Ectodermal cell (in vitro differentiated cells): ENCODE measurements at regions not wholly inside any gene's neighbourhood (a gene's known extent, or its start where the extent isn't known, plus 50 kb on each side); places are given as distances from the start of the nearest gene placed in this dataset.
"Not testable (repeated sequence)": the region's sequence is repeated elsewhere in the genome, so short reads cannot be mapped to it uniquely, and the experiment has no call there.

ENCODE experiments used
- H3K27ac ChIP-seq: 2 replicates; pipeline ENCODE4 v1.7.0; 2013; ENCODE audit warnings: mild to moderate bottlenecking, low read depth, low read length; ENCODE audit not compliant: insufficient read depth, poor library complexity, severe bottlenecking
- H3K27me3 ChIP-seq: 2 replicates; pipeline ENCODE4 v1.7.0; 2013; ENCODE audit warnings: mild to moderate bottlenecking, low read length; ENCODE audit not compliant: insufficient read depth, control insufficient read depth, poor library complexity, severe bottlenecking
- H3K36me3 ChIP-seq: one replicate; pipeline ENCODE4 v1.7.0; 2013; ENCODE audit warnings: low read length; ENCODE audit not compliant: control insufficient read depth, insufficient read depth
- H3K4me1 ChIP-seq: one replicate; pipeline ENCODE4 v1.7.0; 2013; ENCODE audit warnings: low read length; ENCODE audit not compliant: control insufficient read depth, insufficient read depth
- H3K4me3 ChIP-seq: 2 replicates; pipeline ENCODE4 v1.7.0; 2013; ENCODE audit warnings: low read depth, low read length, control low read depth; ENCODE audit not compliant: insufficient read depth
- H3K9me3 ChIP-seq: 2 replicates; pipeline ENCODE4 v1.7.0; 2013; ENCODE audit warnings: mild to moderate bottlenecking, low read length, moderate library complexity; ENCODE audit not compliant: control insufficient read depth
- WGBS, 2 experiments: methylation state at CpG; one replicate each; pipeline ENCODE4 v1.1.7; 2013; ENCODE audit warnings: missing lambda C conversion rate in 2 of 2; 5-methylcytosine and 5-hydroxymethylcytosine counted together

DNA sequence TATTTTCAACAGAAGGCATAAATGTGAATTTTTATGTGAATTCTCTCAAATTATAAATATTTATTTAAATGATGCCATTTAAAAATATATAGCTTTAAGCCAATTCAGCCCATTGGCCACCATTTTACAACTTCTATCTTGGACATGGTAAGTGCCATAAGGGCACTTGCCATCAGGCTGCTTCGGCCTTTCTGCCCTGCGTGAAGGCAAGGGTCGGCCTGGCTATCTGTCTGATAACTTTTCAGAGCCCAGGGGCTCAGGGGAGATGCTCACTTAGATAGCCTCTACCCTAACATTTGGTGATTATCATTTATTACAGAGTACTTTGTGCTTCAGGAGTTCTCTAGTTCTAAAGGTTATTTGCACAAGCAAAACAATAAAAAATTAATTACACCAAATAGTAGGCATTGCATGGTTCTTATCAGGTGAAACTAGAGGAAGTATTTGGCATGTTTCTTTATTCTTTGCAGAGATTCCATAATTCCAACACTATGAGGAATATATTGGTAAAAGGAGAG is 62.4 kb upstream of the MBNL1 start:
- no peaks in the 10 kb centered on the region for H3K9me3 ChIP-seq
- no peak overlapping the region for H3K4me3 ChIP-seq
- no peaks in the 10 kb centered on the region for H3K27me3 ChIP-seq
- no peak overlapping the region for H3K27ac ChIP-seq
- no peaks in the 10 kb centered on the region for H3K36me3 ChIP-seq
- 91 to 92% methylated on average over 3 of the region's 3 CpGs for WGBS, 2 experiments
- H3K4me1 ChIP-seq, result no peaks in the 10 kb centered on the region

DNA sequence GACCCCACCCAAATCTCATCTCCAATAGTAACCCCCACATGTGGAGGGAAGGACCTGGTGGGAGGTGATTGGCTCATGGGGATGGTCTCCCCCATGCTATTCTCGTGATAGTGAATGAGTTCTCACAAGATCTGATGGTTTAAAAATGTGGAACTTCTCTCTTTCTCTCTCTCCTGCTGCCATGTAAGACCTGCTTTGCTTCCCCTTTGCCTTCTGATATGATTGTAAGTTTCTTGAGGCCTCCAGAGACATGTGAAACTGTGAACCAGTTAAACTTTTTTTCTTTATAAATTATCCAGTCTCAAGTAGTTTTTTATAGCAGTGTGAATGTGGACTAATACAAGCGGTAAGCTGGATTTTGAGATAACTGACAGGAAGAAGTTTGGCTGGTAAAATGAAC is 60.3 kb upstream of the MBNL1 start:
- Histone ChIP-seq H3K27me3 (no peaks in the 10 kb centered on the region), H3K36me3 (no peaks in the 10 kb centered on the region), H3K4me3 (no peak overlapping the region), H3K27ac (no peak overlapping the region), H3K4me1 (no peaks in the 10 kb centered on the region), H3K9me3 (no peaks in the 10 kb centered on the region)
- 81 to 92% methylated on average over 2 of the region's 2 CpGs for WGBS, 2 experiments

DNA sequence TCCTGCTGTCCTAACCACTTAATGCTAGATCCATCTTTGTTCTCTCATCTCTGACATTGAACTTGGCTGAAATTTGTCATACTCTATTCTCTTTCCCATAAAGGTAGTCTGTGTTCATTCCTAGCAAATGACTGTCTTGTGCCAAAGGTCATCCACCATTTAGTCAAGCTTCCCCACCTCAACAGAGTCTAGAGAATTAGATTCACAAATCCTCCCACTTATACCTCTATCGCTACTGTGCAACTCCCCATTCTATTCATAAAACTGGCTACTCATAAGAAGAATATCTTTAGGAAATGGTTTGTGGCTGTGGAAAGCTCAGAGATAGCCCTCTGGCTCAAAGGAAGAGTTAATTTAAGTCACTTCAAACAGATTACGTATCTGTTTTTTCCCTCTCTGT is 59.7 kb upstream of the MBNL1 start:
- Histone ChIP-seq H3K9me3 (no peaks in the 10 kb centered on the region), H3K27ac (no peak overlapping the region), H3K27me3 (no peaks in the 10 kb centered on the region), H3K36me3 (no peaks in the 10 kb centered on the region), H3K4me1 (no peaks in the 10 kb centered on the region), H3K4me3 (no peak overlapping the region)
- WGBS, 2 experiments, result 90% methylated on average over 1 of the region's 2 CpGs; no CpG with 5 or more reads in 1 of the 2 experiments

- no peaks in the 10 kb centered on the region for H3K4me1 ChIP-seq
- no peak overlapping the region for H3K27ac ChIP-seq
- no peaks in the 10 kb centered on the region for H3K36me3 ChIP-seq
- no peaks in the 10 kb centered on the region for H3K27me3 ChIP-seq
- WGBS, 2 experiments, result 90 to 95% methylated on average over 4 to 5 of the region's 5 CpGs
- no peak overlapping the region for H3K4me3 ChIP-seq
- H3K9me3 ChIP-seq, result no peaks in the 10 kb centered on the region
Measured at GRCh38 chr3:152209776-152210175, 59.0 kb upstream of the MBNL1 start.

- Histone ChIP-seq H3K27me3 (no peaks in the 10 kb centered on the region), H3K4me3 (no peak overlapping the region), H3K27ac (no peak overlapping the region), H3K9me3 (no peaks in the 10 kb centered on the region), H3K4me1 (no peaks in the 10 kb centered on the region), H3K36me3 (no peaks in the 10 kb centered on the region)
- 92 to 94% methylated on average over 2 of the region's 2 CpGs for WGBS, 2 experiments
Measured at GRCh38 chr3:152210697-152211096, 58.0 kb upstream of the MBNL1 start.

DNA sequence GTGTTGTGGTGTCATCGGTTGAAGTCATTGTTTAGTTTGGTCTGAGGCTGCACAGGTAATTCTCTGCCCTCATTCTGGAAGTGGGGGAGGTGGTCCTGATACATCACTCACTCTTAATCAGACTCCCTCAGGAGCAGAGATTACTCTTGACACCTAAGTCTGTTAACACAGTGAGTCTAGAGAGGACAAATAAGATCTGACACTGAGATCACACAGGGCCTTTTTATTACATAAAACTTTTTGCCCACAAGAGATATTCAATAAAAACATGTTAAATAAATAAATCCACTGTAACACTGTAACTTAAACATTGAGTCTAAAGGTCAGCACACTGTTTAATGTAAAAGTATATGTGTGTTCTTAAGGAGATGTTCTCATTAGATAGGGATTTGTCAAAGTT is 57.1 kb upstream of the MBNL1 start:
- H3K27me3 ChIP-seq, result no peaks in the 10 kb centered on the region
- no peak overlapping the region for H3K4me3 ChIP-seq
- no peak overlapping the region for H3K27ac ChIP-seq
- no peaks in the 10 kb centered on the region for H3K36me3 ChIP-seq
- WGBS, 2 experiments, result 90 to 100% methylated on average over 1 of the region's 1 CpG
- H3K4me1 ChIP-seq, result no peaks in the 10 kb centered on the region
- no peaks in the 10 kb centered on the region for H3K9me3 ChIP-seq

DNA sequence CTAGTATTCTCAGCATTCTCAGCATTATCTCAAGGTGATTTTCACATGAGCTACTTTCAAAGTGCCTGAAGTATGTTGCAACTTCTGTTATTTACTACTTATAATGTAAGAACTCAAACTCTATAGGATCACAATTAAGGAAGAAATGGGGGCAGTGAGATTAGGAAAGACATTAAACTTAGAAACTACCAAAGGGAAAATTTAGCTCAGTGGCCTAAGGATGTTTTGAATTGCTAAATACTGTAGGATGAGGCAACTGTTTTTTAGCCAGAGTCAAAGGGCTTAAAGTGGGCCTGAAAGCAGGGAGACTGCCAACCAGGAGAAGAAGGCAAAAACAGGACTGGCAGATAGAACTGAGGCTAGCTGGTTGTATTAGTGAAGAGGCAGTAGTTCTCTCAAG is 55.5 kb upstream of the MBNL1 start:
- Histone ChIP-seq H3K4me3 (no peak overlapping the region), H3K27me3 (no peaks in the 10 kb centered on the region), H3K9me3 (no peaks in the 10 kb centered on the region), H3K27ac (no peak overlapping the region), H3K36me3 (no peaks in the 10 kb centered on the region), H3K4me1 (no peaks in the 10 kb centered on the region)

DNA sequence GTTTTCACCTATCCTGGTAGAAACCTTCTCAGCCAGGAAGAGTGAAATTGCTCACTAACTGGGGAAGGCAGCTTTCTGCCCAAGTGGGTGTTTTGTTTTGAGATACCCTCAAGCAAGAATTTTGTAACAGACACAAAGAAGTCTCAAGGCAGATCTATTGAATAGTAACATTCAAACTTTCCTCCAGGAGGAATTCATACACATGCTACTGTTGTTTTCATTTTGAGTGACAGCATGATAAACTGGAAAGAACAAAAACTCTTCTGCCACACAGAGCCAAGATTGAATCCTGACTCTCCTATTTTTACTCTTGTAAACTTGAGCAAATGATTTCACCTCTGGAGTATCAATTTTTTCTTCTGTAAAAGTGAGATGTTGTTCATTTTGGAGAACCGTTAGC is 54.8 kb upstream of the MBNL1 start:
- Histone ChIP-seq H3K9me3 (no peaks in the 10 kb centered on the region), H3K27me3 (no peaks in the 10 kb centered on the region), H3K27ac (no peak overlapping the region), H3K4me1 (no peaks in the 10 kb centered on the region), H3K4me3 (no peak overlapping the region), H3K36me3 (no peaks in the 10 kb centered on the region)
- WGBS, 2 experiments, result 100% methylated on average over 1 of the region's 1 CpG; no CpG with 5 or more reads in 1 of the 2 experiments

- not testable (repeated sequence) for H3K36me3 ChIP-seq, H3K4me1 ChIP-seq, H3K4me3 ChIP-seq, H3K27ac ChIP-seq, H3K27me3 ChIP-seq, H3K9me3 ChIP-seq
- WGBS, 2 experiments, result 96 to 97% methylated on average over 34 of the region's 34 CpGs
Measured at GRCh38 chr3:152216960-152217865, 51.5 kb upstream of the MBNL1 start.

DNA sequence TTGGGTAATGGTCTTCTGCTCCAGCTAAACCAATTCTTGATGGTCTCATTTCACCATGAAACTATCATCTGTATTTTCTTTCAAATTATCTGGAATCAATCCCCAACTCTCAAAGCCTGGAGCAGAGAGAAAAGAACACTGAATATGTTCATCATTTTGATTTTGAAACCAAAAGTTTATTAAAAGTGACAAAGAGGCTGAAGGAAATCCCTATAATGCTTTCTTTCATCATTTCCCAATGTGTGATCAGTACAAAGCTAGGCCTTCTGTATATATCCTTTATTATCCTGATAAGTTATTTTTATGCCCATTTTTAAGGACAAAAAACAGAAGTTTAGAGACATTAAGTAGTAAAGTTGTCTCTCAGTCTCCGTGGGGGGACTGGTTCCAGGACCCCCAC is 50.1 kb upstream of the MBNL1 start:
- Histone ChIP-seq H3K4me1 (no peaks in the 10 kb centered on the region), H3K27me3 (no peaks in the 10 kb centered on the region), H3K36me3 (no peaks in the 10 kb centered on the region), H3K9me3 (no peaks in the 10 kb centered on the region), H3K4me3 (no peak overlapping the region), H3K27ac (no peak overlapping the region)
- 80% methylated on average over 1 of the region's 1 CpG; no CpG with 5 or more reads in 1 of the 2 experiments for WGBS, 2 experiments
